Sigmoid colon (tissue), 4 donors: ENCODE measurements at regions not wholly inside any gene's neighbourhood (a gene's known extent, or its start where the extent isn't known, plus 50 kb on each side); places are given as distances from the start of the nearest gene placed in this dataset.

Experiments
- CTCF ChIP-seq, 4 experiments: fragments of 450-650 bp in 3 of 4; fragments of 200-600 bp in 1 of 4; IDR thresholded peaks; one replicate each; pipeline ENCODE4 v1.5.1; 2016 to 2019; ENCODE audit warnings: antibody characterized with exemption in 4 of 4, mild to moderate bottlenecking in 3 of 4, moderate library complexity in 2 of 4
- EP300 ChIP-seq, 4 donors: sonication (generic); formaldehyde crosslinking; IDR thresholded peaks; one replicate each; pipeline ENCODE4 v1.6.1; 2017; ENCODE audit warnings: antibody characterized with exemption in 4 of 4
- POLR2A ChIP-seq, 2 donors: fragments of 450-650 bp; IDR thresholded peaks; one replicate each; pipeline ENCODE4 v1.6.1; 2016; ENCODE audit warnings: antibody characterized with exemption in 2 of 2, mild to moderate bottlenecking in 2 of 2, moderate library complexity in 2 of 2
- POLR2AphosphoS5 ChIP-seq, 4 donors: sonication (generic); formaldehyde crosslinking; IDR thresholded peaks; one replicate each; pipeline ENCODE4 v1.6.1; 2017; ENCODE audit warnings: antibody characterized with exemption in 4 of 4

GRCh38 chr15:38154255-38154654, 98.4 kb upstream of the SPRED1 start:
- TF ChIP-seq CTCF (IDR thresholded peaks at IDR 0.05), result no peak
- no peak for TF ChIP-seq POLR2A (IDR thresholded peaks at IDR 0.05)
- no peak for TF ChIP-seq POLR2AphosphoS5 (IDR thresholded peaks at IDR 0.05)
- no peak for TF ChIP-seq EP300 (IDR thresholded peaks at IDR 0.05)
